WTC11 (cell line): ENCODE measurements at regions not wholly inside any gene's neighbourhood (a gene's known extent, or its start where the extent isn't known, plus 50 kb on each side); places are given as distances from the start of the nearest gene placed in this dataset.

Source experiments
- ATAC-seq: fragments of 200-7000 bp; cut with Tn5 transposase; 2 replicates; pipeline ENCODE4 v1.10.0; 2021; ENCODE audit warnings: mild to moderate bottlenecking, moderate library complexity
- CTCF ChIA-PET: fragments of 300-600 bp; sonication (Branson Sonifier 250); formaldehyde crosslinking; loops from one replicate; lab custom pipeline; 2021; ENCODE audit warnings: antibody characterized with exemption; lab: Charles Lee
- POLR2A ChIA-PET: fragments of 350-600 bp; sonication (Branson Sonifier 250); formaldehyde crosslinking; loops from one replicate; lab custom pipeline; 2021; ENCODE audit warnings: antibody characterized with exemption; lab: Charles Lee
- DNase-seq: peaks from one replicate; pipeline ENCODE4 v3.0.0; 2021; ENCODE audit warnings: low spot score
- H3K27ac Mint-ChIP-seq: 2 replicates; pipeline ENCODE4 v1.8.0; 2021; ENCODE audit warnings: mixed read lengths
- H3K27me3 Mint-ChIP-seq: 2 replicates; pipeline ENCODE4 v1.8.0; 2021; ENCODE audit warnings: low read depth, mild to moderate bottlenecking, moderate library complexity, mixed read lengths
- H3K36me3 Mint-ChIP-seq: 2 replicates; pipeline ENCODE4 v1.8.0; 2021; ENCODE audit warnings: mixed read lengths
- H3K4me1 Mint-ChIP-seq: 2 replicates; pipeline ENCODE4 v1.8.0; 2022; ENCODE audit warnings: mixed read lengths
- H3K4me3 Mint-ChIP-seq: 2 replicates; pipeline ENCODE4 v1.8.0; 2021; ENCODE audit warnings: mild to moderate bottlenecking, moderate library complexity, mixed read lengths
- H3K9me3 Mint-ChIP-seq: 2 replicates; pipeline ENCODE4 v1.8.0; 2021; ENCODE audit warnings: mixed read lengths
- AFF4 ChIP-seq: sonication (generic); formaldehyde crosslinking; IDR thresholded peaks from 2 replicates; pipeline ENCODE4 v1.8.1; 2023; ENCODE audit warnings: mild to moderate bottlenecking, missing genetic modification reagents, borderline replicate concordance
- CBFB ChIP-seq: sonication (generic); formaldehyde crosslinking; IDR thresholded peaks from 2 replicates; pipeline ENCODE4 v1.8.1; 2022; ENCODE audit warnings: mild to moderate bottlenecking, low read depth, missing genetic modification reagents
- ERG ChIP-seq: fragments of 250-450 bp; sonication (Bioruptor Pico); IDR thresholded peaks from 2 replicates; pipeline ENCODE4 v1.8.0; 2021; ENCODE audit warnings: mild to moderate bottlenecking
- FOXP1 ChIP-seq: sonication (generic); formaldehyde crosslinking; IDR thresholded peaks from 2 replicates; pipeline ENCODE4 v1.8.0; 2022; ENCODE audit warnings: missing genetic modification reagents, mild to moderate bottlenecking, moderate library complexity, borderline replicate concordance
- GABPB1 ChIP-seq: sonication (generic); formaldehyde crosslinking; IDR thresholded peaks from 2 replicates; pipeline ENCODE4 v1.8.1; 2023; ENCODE audit warnings: mild to moderate bottlenecking, missing genetic modification reagents
- MYBL2 ChIP-seq: sonication (generic); formaldehyde crosslinking; IDR thresholded peaks from 2 replicates; pipeline ENCODE4 v1.8.1; 2023; ENCODE audit warnings: mild to moderate bottlenecking, moderate library complexity, missing genetic modification reagents
- NFATC4 ChIP-seq: fragments of 250-450 bp; sonication (Bioruptor Pico); IDR thresholded peaks from 2 replicates; pipeline ENCODE4 v1.9.0; 2021; ENCODE audit warnings: mild to moderate bottlenecking
- NR1H2 ChIP-seq: sonication (generic); formaldehyde crosslinking; IDR thresholded peaks from 2 replicates; pipeline ENCODE4 v1.9.0; 2021; ENCODE audit warnings: mild to moderate bottlenecking, moderate library complexity, missing genetic modification reagents
- NR2C2 ChIP-seq: sonication (generic); formaldehyde crosslinking; IDR thresholded peaks from 2 replicates; pipeline ENCODE4 v1.8.0; 2022; ENCODE audit warnings: mild to moderate bottlenecking, missing genetic modification reagents
- NR3C1 ChIP-seq: sonication (generic); formaldehyde crosslinking; conservative IDR thresholded peaks from 2 replicates; pipeline ENCODE4 v1.8.1; 2023; ENCODE audit warnings: low read depth, mild to moderate bottlenecking, missing genetic modification reagents
- USF2 ChIP-seq: sonication (generic); formaldehyde crosslinking; IDR thresholded peaks from 2 replicates; pipeline ENCODE4 v1.8.1; 2023; ENCODE audit warnings: mild to moderate bottlenecking, missing genetic modification reagents, moderate library complexity
- ZNF121 ChIP-seq: sonication (generic); formaldehyde crosslinking; IDR thresholded peaks from 2 replicates; pipeline ENCODE4 v1.8.0; 2023; ENCODE audit warnings: missing genetic modification reagents
- ZNF138 ChIP-seq: sonication (generic); formaldehyde crosslinking; conservative IDR thresholded peaks from 2 replicates; pipeline ENCODE4 v1.8.1; 2022; ENCODE audit warnings: mild to moderate bottlenecking, moderate library complexity, missing genetic modification reagents
- TF ChIP-seq, protein P1 (sequence below): sonication (generic); formaldehyde crosslinking; IDR thresholded peaks from 2 replicates; pipeline ENCODE4 v1.8.0; 2023; ENCODE audit warnings: mild to moderate bottlenecking, missing genetic modification reagents
- TF ChIP-seq, protein P2 (sequence below): fragments of 250-450 bp; sonication (Bioruptor Pico); conservative IDR thresholded peaks from 2 replicates; pipeline ENCODE4 v1.9.0; 2021; ENCODE audit warnings: mild to moderate bottlenecking
- TF ChIP-seq, protein P3 (sequence below): sonication (generic); formaldehyde crosslinking; IDR thresholded peaks from 2 replicates; pipeline ENCODE4 v1.8.1; 2023; ENCODE audit warnings: mild to moderate bottlenecking, missing genetic modification reagents, moderate library complexity
- TF ChIP-seq, protein P4 (sequence below): sonication (generic); formaldehyde crosslinking; conservative IDR thresholded peaks from 2 replicates; pipeline ENCODE4 v1.8.1; 2023; ENCODE audit warnings: mild to moderate bottlenecking, low read depth, missing genetic modification reagents, moderate library complexity
- TF ChIP-seq, protein P5 (sequence below): fragments of 250-450 bp; sonication (Bioruptor Pico); IDR thresholded peaks from 2 replicates; pipeline ENCODE4 v1.9.0; 2021; ENCODE audit warnings: mild to moderate bottlenecking

- TF ChIP-seq, protein P1, sequence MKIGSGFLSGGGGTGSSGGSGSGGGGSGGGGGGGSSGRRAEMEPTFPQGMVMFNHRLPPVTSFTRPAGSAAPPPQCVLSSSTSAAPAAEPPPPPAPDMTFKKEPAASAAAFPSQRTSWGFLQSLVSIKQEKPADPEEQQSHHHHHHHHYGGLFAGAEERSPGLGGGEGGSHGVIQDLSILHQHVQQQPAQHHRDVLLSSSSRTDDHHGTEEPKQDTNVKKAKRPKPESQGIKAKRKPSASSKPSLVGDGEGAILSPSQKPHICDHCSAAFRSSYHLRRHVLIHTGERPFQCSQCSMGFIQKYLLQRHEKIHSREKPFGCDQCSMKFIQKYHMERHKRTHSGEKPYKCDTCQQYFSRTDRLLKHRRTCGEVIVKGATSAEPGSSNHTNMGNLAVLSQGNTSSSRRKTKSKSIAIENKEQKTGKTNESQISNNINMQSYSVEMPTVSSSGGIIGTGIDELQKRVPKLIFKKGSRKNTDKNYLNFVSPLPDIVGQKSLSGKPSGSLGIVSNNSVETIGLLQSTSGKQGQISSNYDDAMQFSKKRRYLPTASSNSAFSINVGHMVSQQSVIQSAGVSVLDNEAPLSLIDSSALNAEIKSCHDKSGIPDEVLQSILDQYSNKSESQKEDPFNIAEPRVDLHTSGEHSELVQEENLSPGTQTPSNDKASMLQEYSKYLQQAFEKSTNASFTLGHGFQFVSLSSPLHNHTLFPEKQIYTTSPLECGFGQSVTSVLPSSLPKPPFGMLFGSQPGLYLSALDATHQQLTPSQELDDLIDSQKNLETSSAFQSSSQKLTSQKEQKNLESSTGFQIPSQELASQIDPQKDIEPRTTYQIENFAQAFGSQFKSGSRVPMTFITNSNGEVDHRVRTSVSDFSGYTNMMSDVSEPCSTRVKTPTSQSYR (CRISPR knock-in tag): no peak
- TF ChIP-seq NR2C2 (CRISPR knock-in tag) (no peak), CBFB (CRISPR knock-in tag) (no peak)
- TF ChIP-seq, all 79 proteins: peak for 0
Observed at GRCh38 chr13:37495046-37495445, 103.5 kb downstream of the POSTN start (continued).

DNA sequence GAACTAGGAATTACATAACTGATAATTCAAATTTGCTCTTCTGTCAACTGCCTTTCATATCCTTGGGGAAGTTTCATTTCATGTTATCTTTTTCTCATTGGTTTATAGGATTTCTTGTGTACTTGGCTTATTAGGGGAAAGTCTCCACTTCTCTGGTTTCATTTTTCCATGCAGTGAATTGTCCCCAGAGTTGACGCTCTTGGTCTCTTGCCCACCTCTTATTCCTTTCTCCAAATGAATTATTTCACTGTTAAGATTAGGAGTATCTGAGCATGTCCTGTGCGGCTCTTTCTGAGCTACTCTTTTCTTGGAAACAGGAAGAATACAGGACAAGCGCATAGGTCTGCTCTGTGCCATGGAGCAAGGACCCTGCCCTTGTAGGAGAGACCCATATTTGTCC, 104.8 kb downstream of the POSTN start:
- no peaks in the 10 kb centered on the region for H3K9me3 Mint-ChIP-seq
- no peak overlapping the region for H3K4me3 Mint-ChIP-seq
- DNase-seq: no peak
- ChIA-PET POLR2A (no interaction called here), CTCF (no interaction called here)
- no peaks in the 10 kb centered on the region for H3K36me3 Mint-ChIP-seq
- H3K4me1 Mint-ChIP-seq: peaks cover 4% of the 10 kb centered on the region
- ATAC-seq: no peak
- no peaks in the 10 kb centered on the region for H3K27me3 Mint-ChIP-seq
- H3K27ac Mint-ChIP-seq: no peak overlapping the region
- TF ChIP-seq, protein P2, sequence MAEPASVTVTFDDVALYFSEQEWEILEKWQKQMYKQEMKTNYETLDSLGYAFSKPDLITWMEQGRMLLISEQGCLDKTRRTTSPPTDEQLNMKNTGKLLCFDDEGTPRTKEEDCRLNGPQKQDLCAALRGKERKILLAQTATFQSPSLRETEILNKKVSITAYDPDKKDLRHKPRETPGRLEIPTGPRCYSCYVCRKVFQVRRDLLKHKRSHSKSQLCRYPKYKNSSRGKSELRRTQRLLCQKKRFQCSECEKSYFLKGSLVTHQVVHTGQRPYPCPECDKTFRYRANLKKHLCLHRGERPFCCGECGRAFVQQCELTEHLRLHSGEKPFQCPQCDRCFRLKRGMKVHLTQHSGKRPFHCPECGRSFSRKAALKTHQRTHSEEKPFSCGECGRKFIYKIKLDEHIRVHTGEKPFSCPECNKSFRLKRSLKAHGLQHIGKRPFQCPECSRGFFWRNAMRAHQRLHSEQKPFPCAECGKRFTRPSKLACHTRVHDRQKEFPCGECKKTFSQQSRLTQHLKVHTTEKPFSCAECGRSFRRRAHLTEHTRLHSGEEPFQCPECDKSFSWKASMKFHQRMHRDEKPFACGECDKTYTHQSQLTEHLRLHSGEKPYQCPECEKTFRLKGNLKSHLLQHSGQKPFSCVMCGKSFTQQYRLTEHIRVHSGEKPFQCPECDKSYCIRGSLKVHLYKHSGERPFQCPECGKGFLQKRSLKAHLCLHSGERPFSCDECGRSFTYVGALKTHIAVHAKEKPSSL (CRISPR knock-in tag): no peak
- TF ChIP-seq, protein P3, sequence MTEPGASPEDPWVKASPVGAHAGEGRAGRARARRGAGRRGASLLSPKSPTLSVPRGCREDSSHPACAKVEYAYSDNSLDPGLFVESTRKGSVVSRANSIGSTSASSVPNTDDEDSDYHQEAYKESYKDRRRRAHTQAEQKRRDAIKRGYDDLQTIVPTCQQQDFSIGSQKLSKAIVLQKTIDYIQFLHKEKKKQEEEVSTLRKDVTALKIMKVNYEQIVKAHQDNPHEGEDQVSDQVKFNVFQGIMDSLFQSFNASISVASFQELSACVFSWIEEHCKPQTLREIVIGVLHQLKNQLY (CRISPR knock-in tag): no peak
- no peak for TF ChIP-seq NR3C1 (CRISPR knock-in tag)
- no peak for TF ChIP-seq ERG
- TF ChIP-seq, protein P4, sequence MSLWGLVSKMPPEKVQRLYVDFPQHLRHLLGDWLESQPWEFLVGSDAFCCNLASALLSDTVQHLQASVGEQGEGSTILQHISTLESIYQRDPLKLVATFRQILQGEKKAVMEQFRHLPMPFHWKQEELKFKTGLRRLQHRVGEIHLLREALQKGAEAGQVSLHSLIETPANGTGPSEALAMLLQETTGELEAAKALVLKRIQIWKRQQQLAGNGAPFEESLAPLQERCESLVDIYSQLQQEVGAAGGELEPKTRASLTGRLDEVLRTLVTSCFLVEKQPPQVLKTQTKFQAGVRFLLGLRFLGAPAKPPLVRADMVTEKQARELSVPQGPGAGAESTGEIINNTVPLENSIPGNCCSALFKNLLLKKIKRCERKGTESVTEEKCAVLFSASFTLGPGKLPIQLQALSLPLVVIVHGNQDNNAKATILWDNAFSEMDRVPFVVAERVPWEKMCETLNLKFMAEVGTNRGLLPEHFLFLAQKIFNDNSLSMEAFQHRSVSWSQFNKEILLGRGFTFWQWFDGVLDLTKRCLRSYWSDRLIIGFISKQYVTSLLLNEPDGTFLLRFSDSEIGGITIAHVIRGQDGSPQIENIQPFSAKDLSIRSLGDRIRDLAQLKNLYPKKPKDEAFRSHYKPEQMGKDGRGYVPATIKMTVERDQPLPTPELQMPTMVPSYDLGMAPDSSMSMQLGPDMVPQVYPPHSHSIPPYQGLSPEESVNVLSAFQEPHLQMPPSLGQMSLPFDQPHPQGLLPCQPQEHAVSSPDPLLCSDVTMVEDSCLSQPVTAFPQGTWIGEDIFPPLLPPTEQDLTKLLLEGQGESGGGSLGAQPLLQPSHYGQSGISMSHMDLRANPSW: no peak
- no peak for TF ChIP-seq NR1H2
- no peak for TF ChIP-seq ZNF121
- TF ChIP-seq AFF4 (CRISPR knock-in tag): no peak
- TF ChIP-seq MYBL2 (CRISPR knock-in tag): no peak
- TF ChIP-seq, protein P1 (CRISPR knock-in tag): no peak
- TF ChIP-seq NFATC4 (CRISPR knock-in tag): no peak
- no peak for TF ChIP-seq USF2 (CRISPR knock-in tag)
- TF ChIP-seq ZNF138 (CRISPR knock-in tag): no peak
- TF ChIP-seq GABPB1 (CRISPR knock-in tag): no peak
- TF ChIP-seq, protein P5, sequence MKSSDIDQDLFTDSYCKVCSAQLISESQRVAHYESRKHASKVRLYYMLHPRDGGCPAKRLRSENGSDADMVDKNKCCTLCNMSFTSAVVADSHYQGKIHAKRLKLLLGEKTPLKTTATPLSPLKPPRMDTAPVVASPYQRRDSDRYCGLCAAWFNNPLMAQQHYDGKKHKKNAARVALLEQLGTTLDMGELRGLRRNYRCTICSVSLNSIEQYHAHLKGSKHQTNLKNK (CRISPR knock-in tag): no peak
- TF ChIP-seq FOXP1 (CRISPR knock-in tag): no peak
